Nephron progenitor cell (in vitro differentiated cells): ENCODE measurements at regions not wholly inside any gene's neighbourhood (a gene's known extent, or its start where the extent isn't known, plus 50 kb on each side); places are given as distances from the start of the nearest gene placed in this dataset.

Experiments
- DNase-seq: peaks from one replicate; pipeline ENCODE4 v3.0.0; 2021
- H3K27ac Mint-ChIP-seq: 2 replicates; pipeline ENCODE4 v1.8.0; 2021; ENCODE audit warnings: mild to moderate bottlenecking, moderate library complexity, mixed read lengths
- H3K27me3 Mint-ChIP-seq: 2 replicates; pipeline ENCODE4 v1.8.0; 2021; ENCODE audit warnings: mild to moderate bottlenecking, low read depth, mixed read lengths; ENCODE audit not compliant: poor library complexity
- H3K36me3 Mint-ChIP-seq: 2 replicates; pipeline ENCODE4 v1.8.0; 2021; ENCODE audit warnings: low read depth, mixed read lengths
- H3K4me1 Mint-ChIP-seq: 2 replicates; pipeline ENCODE4 v1.8.0; 2021; ENCODE audit warnings: mixed read lengths
- H3K4me3 Mint-ChIP-seq: 2 replicates; pipeline ENCODE4 v1.8.0; 2021; ENCODE audit warnings: mild to moderate bottlenecking, moderate library complexity, mixed read lengths
- H3K9me3 Mint-ChIP-seq: 2 replicates; pipeline ENCODE4 v1.8.0; 2021; ENCODE audit warnings: mild to moderate bottlenecking, moderate library complexity, mixed read lengths
- CTCF ChIP-seq: fragments of 200-600 bp; sonication (generic); IDR thresholded peaks from 2 replicates; pipeline ENCODE4 v1.5.0; 2021; ENCODE audit warnings: antibody characterized with exemption

- Mint-ChIP-seq H3K27me3 (no peaks in the 10 kb centered on the region), H3K4me1 (peaks cover 26% of the 10 kb centered on the region), H3K9me3 (no peaks in the 10 kb centered on the region), H3K36me3 (no peaks in the 10 kb centered on the region), H3K27ac (no peak overlapping the region), H3K4me3 (no peak overlapping the region)
- no peak for TF ChIP-seq CTCF
- DNase-seq = no peak
Observed at GRCh38 chr12:43105426-43105981, 446.5 kb downstream of the ADAMTS20 start.

GRCh38 chr12:43104494-43104893 is 447.5 kb downstream of the ADAMTS20 start:
- Mint-ChIP-seq H3K27me3 (no peaks in the 10 kb centered on the region), H3K4me3 (no peak overlapping the region), H3K27ac (no peak overlapping the region), H3K9me3 (no peaks in the 10 kb centered on the region), H3K36me3 (no peaks in the 10 kb centered on the region), H3K4me1 (peaks cover 31% of the 10 kb centered on the region)
- no peak for DNase-seq
- no peak for TF ChIP-seq CTCF

- TF ChIP-seq CTCF = no peak
- no peak overlapping the region for H3K4me3 Mint-ChIP-seq
- H3K36me3 Mint-ChIP-seq = no peaks in the 10 kb centered on the region
- H3K27me3 Mint-ChIP-seq = no peaks in the 10 kb centered on the region
- no peaks in the 10 kb centered on the region for H3K9me3 Mint-ChIP-seq
- DNase-seq = no peak
- H3K4me1 Mint-ChIP-seq = peaks cover 37% of the 10 kb centered on the region
- no peak overlapping the region for H3K27ac Mint-ChIP-seq
Observed at GRCh38 chr12:43103866-43104265, 448.1 kb downstream of the ADAMTS20 start.

- peak overlapping the region; percentile 50 for H3K27ac Mint-ChIP-seq
- no peaks in the 10 kb centered on the region for H3K27me3 Mint-ChIP-seq
- no peak for TF ChIP-seq CTCF
- DNase-seq = no peak
- no peaks in the 10 kb centered on the region for H3K36me3 Mint-ChIP-seq
- no peaks in the 10 kb centered on the region for H3K9me3 Mint-ChIP-seq
- H3K4me3 Mint-ChIP-seq = no peak overlapping the region
- H3K4me1 Mint-ChIP-seq = peaks cover 46% of the 10 kb centered on the region
Observed at GRCh38 chr12:43102546-43103264, 449.3 kb downstream of the ADAMTS20 start.

- Mint-ChIP-seq H3K4me1 (peaks cover 31% of the 10 kb centered on the region), H3K27ac (no peak overlapping the region), H3K9me3 (no peaks in the 10 kb centered on the region), H3K4me3 (no peak overlapping the region), H3K36me3 (no peaks in the 10 kb centered on the region), H3K27me3 (no peaks in the 10 kb centered on the region)
- DNase-seq = no peak
- no peak for TF ChIP-seq CTCF
Observed at GRCh38 chr12:43100231-43100630, 451.8 kb downstream of the ADAMTS20 start.

GRCh38 chr12:43099691-43100163 is 452.3 kb downstream of the ADAMTS20 start:
- Mint-ChIP-seq H3K9me3 (no peaks in the 10 kb centered on the region), H3K27ac (peak overlapping the region; percentile 40), H3K4me3 (no peak overlapping the region), H3K36me3 (no peaks in the 10 kb centered on the region), H3K27me3 (no peaks in the 10 kb centered on the region), H3K4me1 (peaks cover 28% of the 10 kb centered on the region)
- no peak for DNase-seq
- no peak for TF ChIP-seq CTCF
